GM19025 (cell line): ENCODE measurements at regions not wholly inside any gene's neighbourhood (a gene's known extent, or its start where the extent isn't known, plus 50 kb on each side); places are given as distances from the start of the nearest gene placed in this dataset.
"Not testable (repeated sequence)": the region's sequence is repeated elsewhere in the genome, so short reads cannot be mapped to it uniquely, and the experiment has no call there.

ENCODE experiments used
- ATAC-seq: cut with Tn5 transposase; IDR thresholded peaks from one replicate; pipeline ENCODE4 v1.9.1; 2021; ENCODE audit warnings: mild to moderate bottlenecking, low read depth, moderate library complexity; ENCODE audit not compliant: unreplicated experiment

- ATAC-seq: not testable (repeated sequence)
Measured at GRCh38 chr17:18546514-18547398, 70.2 kb downstream of the LGALS9C start.

DNA sequence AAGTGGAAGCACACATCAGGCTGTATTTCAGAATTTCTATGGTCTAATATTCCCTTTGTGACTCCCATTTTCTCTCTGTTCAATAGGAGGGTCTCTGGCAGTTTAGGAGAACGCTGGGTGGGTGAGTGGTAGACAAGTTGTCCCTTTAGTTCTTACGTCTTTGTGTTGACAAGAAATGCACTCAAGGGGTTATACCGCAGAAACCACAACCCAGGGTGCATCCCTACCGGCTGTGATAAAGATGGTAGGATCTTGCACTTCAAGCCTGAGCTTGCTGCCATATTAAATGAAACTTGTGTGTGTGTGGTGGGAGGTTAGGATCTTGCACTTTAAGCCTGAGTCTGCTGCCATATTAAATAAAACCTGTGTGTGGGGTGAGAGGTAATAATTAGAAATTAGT lies 80.5 kb downstream of the LGALS9C start:
- ATAC-seq: not testable (repeated sequence)

DNA sequence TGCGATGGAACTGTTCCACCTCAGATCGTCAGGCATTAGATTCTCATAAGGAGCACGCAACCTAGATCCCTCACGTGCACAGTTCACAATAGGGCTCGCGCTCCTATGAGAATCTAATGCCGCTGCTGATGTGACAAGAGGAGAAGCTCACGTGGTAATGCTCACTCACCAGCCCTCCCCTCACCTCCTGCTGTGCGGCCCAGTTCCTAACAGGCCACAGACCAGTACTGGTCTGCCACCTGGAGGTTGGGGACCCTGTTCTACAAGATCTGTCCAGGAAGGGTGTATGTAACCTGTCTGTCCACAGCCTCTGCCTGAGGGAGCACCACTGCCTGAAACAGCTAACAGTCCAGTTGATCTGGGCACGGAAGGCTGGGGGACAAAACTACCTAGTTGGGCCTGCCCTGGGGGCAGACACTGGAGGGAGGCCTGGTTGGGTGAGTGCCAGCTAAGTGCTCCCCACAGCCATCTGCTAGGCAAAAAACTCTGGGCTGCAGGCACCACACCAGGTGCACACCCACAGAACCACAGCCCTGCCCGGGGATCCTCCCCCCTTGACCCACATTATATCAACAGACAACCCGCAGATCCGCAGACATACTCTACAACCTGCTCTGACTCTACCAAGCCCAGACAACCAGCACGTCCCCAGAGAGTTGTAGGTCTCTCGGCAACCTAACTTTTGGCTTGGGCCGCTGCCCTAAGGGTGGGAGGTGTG lies 80.7 kb downstream of the TBC1D28 start:
- ATAC-seq: peak; percentile 85

GRCh38 chr17:18564099-18564448 lies 80.1 kb downstream of the TBC1D28 start:
- ATAC-seq: peak; percentile 22

DNA sequence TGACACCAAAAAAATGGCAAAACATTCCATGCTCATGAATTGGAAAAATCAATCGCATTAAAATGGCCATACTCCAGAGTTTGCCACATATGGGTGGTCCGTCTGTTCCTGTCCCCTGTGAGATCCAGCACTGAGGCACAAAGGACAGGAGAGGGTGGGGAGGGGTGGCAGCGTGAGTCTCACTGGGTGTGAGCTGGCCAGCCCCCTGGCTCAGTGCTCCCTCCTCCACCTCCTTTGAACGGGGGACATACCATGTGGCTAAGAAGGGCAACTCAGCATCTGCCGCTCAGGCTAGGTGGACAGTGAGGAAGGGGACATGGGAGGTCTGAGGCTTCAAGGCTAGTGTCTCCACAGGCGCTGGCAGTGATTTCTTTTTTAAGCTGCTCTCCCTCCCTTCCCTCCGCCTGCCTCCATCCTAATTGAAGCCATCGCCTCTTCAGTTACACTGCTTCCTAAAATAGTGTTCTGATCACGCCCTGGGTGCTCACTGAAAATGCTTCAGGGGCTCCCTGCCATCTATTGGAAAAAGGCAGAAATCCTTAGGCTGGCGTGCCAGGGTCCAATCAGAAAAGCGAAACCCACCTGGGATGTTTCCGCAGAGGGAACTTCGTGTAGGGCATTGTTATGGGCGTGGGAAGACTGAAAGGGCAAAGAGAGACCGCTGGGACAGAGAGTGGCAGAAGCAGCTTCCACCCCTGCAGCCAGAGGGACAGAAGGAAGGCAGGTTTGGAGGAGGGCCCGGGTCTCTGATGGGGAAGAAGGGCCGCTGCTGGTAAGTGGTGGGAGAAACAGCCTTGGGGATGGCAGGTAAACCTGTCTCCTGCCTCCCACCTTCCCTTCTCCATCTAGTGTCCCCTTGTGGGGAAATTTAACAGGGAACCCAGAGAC lies 75.8 kb downstream of the TBC1D28 start:
- ATAC-seq: not testable (repeated sequence)

DNA sequence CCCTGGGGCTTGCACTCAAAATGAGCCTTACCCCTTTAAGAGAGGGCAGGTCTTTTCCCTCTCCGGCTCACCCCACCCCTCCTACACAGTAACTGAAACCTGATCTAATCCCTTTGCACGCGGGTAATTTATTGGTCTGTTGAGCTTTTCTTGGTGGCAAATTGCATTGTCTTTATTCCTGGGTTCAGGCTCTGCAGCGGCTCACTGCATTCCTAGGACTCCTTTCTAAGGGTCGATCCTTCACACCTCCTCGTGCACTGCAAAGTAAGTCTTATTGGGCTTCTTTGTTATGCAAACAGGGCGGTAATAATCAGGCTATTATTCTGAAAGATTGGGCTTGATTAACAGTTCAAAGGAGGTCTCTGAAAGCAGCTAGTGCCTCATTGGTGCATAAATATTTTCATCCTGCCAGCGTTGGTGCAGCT lies 74.7 kb downstream of the TBC1D28 start:
- not testable (repeated sequence) for ATAC-seq

- not testable (repeated sequence) for ATAC-seq
Measured at GRCh38 chr17:18572536-18572935, 71.7 kb downstream of the TBC1D28 start.

DNA sequence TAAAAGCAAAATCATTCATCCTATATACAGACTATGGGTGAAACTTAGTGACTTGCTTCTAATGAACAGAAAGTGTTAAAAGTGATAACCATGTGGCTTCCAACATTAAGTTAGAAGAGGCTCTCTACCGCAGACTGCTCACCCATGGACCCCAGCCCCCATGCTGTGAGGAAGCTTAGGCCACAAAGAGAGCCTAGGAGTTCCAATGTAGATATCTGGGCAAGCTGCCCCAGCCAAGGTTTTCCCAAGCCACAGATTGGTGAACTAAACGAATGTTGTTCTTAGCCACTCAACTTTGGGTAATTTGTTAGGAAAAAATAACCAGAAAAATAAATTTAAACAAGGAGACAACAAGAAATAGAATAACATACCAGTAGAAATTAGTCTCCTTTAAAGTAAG lies 70.1 kb downstream of the TBC1D28 start:
- ATAC-seq: not testable (repeated sequence)
